Caco-2 (cell line): ENCODE measurements at regions not wholly inside any gene's neighbourhood (a gene's known extent, or its start where the extent isn't known, plus 50 kb on each side); places are given as distances from the start of the nearest gene placed in this dataset.

Experiments used
- BruUV-seq: library from RNA; stranded (reverse); fragments of 400-500 nt; replicated peaks from 2 replicates; lab custom pipeline; 2021; lab: Mats Ljungman, UMichigan
- CTCF ChIA-PET: fragments of 300-600 bp; sonication (Branson Sonifier 250); formaldehyde crosslinking; loops from one replicate; lab custom pipeline; 2022; ENCODE audit warnings: antibody characterized with exemption; lab: Charles Lee
- POLR2A ChIA-PET: fragments of 300-600 bp; sonication (Branson Sonifier 250); formaldehyde crosslinking; loops from one replicate; lab custom pipeline; 2022; ENCODE audit warnings: antibody characterized with exemption; lab: Charles Lee
- DNase-seq, 2 experiments: peaks; one replicate each; pipeline versions ENCODE4 v3.0.0 to v3.0.0-alpha.2; 2020 to 2022
- H3K27me3 ChIP-seq: replicated peaks from 2 replicates; pipeline ENCODE4 v1.6.0; 2011; ENCODE audit warnings: low read length; ENCODE audit not compliant: control insufficient read depth, insufficient read depth
- H3K36me3 ChIP-seq: 2 replicates; pipeline ENCODE4 v1.5.1; 2011; ENCODE audit warnings: low read length; ENCODE audit not compliant: control insufficient read depth, insufficient read depth
- H3K4me1 ChIP-seq: fragments of 250-450 bp; sonication (Bioruptor Pico); 2 replicates; pipeline ENCODE4 v1.5.1; 2020; ENCODE audit warnings: mild to moderate bottlenecking
- H3K4me3 ChIP-seq: 2 replicates; pipeline ENCODE4 v1.5.1; 2011; ENCODE audit warnings: low read depth, mild to moderate bottlenecking, control low read depth, low read length
- H3K9me3 ChIP-seq: fragments of 250-450 bp; sonication (Bioruptor Pico); 2 replicates; pipeline ENCODE4 v1.5.1; 2020; ENCODE audit warnings: mild to moderate bottlenecking, moderate library complexity
- H3K27ac Mint-ChIP-seq: one replicate; pipeline ENCODE4 v1.8.0; 2022; ENCODE audit warnings: mixed read lengths; ENCODE audit not compliant: unreplicated experiment
- H3K27me3 Mint-ChIP-seq: one replicate; pipeline ENCODE4 v1.8.0; 2022; ENCODE audit warnings: mixed read lengths; ENCODE audit not compliant: insufficient read depth, unreplicated experiment
- H3K36me3 Mint-ChIP-seq: one replicate; pipeline ENCODE4 v1.8.0; 2022; ENCODE audit warnings: mild to moderate bottlenecking, mixed read lengths; ENCODE audit not compliant: insufficient read depth, unreplicated experiment
- H3K4me1 Mint-ChIP-seq: one replicate; pipeline ENCODE4 v1.8.0; 2022; ENCODE audit warnings: low read depth, mixed read lengths; ENCODE audit not compliant: unreplicated experiment
- H3K4me3 Mint-ChIP-seq: one replicate; pipeline ENCODE4 v1.8.0; 2022; ENCODE audit warnings: mild to moderate bottlenecking, moderate library complexity, mixed read lengths; ENCODE audit not compliant: unreplicated experiment
- H3K9me3 Mint-ChIP-seq: one replicate; pipeline ENCODE4 v1.8.0; 2022; ENCODE audit warnings: mixed read lengths; ENCODE audit not compliant: unreplicated experiment
- CTCF ChIP-seq, 2 experiments: fragments of 200-600 bp in 1 of 2; IDR thresholded peaks; 1 replicate in 1 of 2; 2 replicates in 1 of 2; pipeline versions ENCODE4 v1.5.1 to v1.8.0; 2011 to 2022; ENCODE audit warnings: antibody characterized with exemption in 1 of 2, control low read depth in 1 of 2, inconsistent platforms in 1 of 2, low read depth in 1 of 2, low read length in 1 of 2, mild to moderate bottlenecking in 1 of 2, moderate library complexity in 1 of 2; ENCODE audit not compliant: insufficient read depth in 1 of 2, severe bottlenecking in 1 of 2, unreplicated experiment in 1 of 2
- intact Hi-C: fragments of 100-400 bp; cut with micrococcal nuclease; formaldehyde crosslinking; loops from one replicate; pipeline ENCODE4 v1.10.0; 2022; ENCODE audit not compliant: unreplicated experiment

- Histone ChIP-seq H3K36me3 (no peaks in the 10 kb centered on the region), H3K4me1 (no peaks in the 10 kb centered on the region), H3K27me3 (no peaks in the 10 kb centered on the region), H3K4me3 (no peak overlapping the region), H3K9me3 (no peaks in the 10 kb centered on the region)
- Mint-ChIP-seq H3K9me3 (no peaks in the 10 kb centered on the region), H3K4me3 (no peak overlapping the region), H3K27ac (no peak overlapping the region), H3K27me3 (no peaks in the 10 kb centered on the region), H3K36me3 (no peaks in the 10 kb centered on the region), H3K4me1 (no peaks in the 10 kb centered on the region)
- no peak for TF ChIP-seq CTCF (IDR thresholded peaks at IDR 0.05; ENCODE audit: insufficient read depth in 1 of 2, low read depth in 1 of 2, low read length in 1 of 2, severe bottlenecking in 1 of 2, unreplicated experiment in 1 of 2)
- no TSS peak for BruUV-seq
- CTCF ChIA-PET: no interaction called here
- no peak for DNase-seq
- POLR2A ChIA-PET: no interaction called here
- intact Hi-C loops: no loop called here
Observed at GRCh38 chr1:57901208-57901919, 477.5 kb upstream of the DAB1 start.

- Mint-ChIP-seq H3K36me3 (no peaks in the 10 kb centered on the region), H3K27me3 (no peaks in the 10 kb centered on the region), H3K4me3 (no peak overlapping the region), H3K9me3 (no peaks in the 10 kb centered on the region), H3K4me1 (no peaks in the 10 kb centered on the region), H3K27ac (no peak overlapping the region)
- BruUV-seq: no TSS peak
- DNase-seq: no peak
- Histone ChIP-seq H3K4me3 (no peak overlapping the region), H3K36me3 (no peaks in the 10 kb centered on the region), H3K4me1 (no peaks in the 10 kb centered on the region), H3K27me3 (no peaks in the 10 kb centered on the region), H3K9me3 (no peaks in the 10 kb centered on the region)
- TF ChIP-seq CTCF (IDR thresholded peaks at IDR 0.05; ENCODE audit: insufficient read depth in 1 of 2, low read depth in 1 of 2, low read length in 1 of 2, severe bottlenecking in 1 of 2, unreplicated experiment in 1 of 2): no peak
- CTCF ChIA-PET: no interaction called here
- POLR2A ChIA-PET: no interaction called here
- intact Hi-C loops: no loop called here
Observed at GRCh38 chr1:57898531-57898930, 474.7 kb upstream of the DAB1 start.

GRCh38 chr1:57897581-57897980, 473.7 kb upstream of the DAB1 start:
- no TSS peak for BruUV-seq
- Mint-ChIP-seq H3K9me3 (no peaks in the 10 kb centered on the region), H3K4me3 (no peak overlapping the region), H3K36me3 (no peaks in the 10 kb centered on the region), H3K27ac (no peak overlapping the region), H3K27me3 (no peaks in the 10 kb centered on the region), H3K4me1 (no peaks in the 10 kb centered on the region)
- no peak for TF ChIP-seq CTCF (IDR thresholded peaks at IDR 0.05; ENCODE audit: insufficient read depth in 1 of 2, low read depth in 1 of 2, low read length in 1 of 2, severe bottlenecking in 1 of 2, unreplicated experiment in 1 of 2)
- H3K4me1 ChIP-seq: no peaks in the 10 kb centered on the region
- ChIA-PET POLR2A (no interaction called here), CTCF (no interaction called here)
- H3K9me3 ChIP-seq: no peaks in the 10 kb centered on the region
- DNase-seq: no peak
- no peak overlapping the region for H3K4me3 ChIP-seq
- intact Hi-C loops: no loop called here
- no peaks in the 10 kb centered on the region for H3K36me3 ChIP-seq
- no peaks in the 10 kb centered on the region for H3K27me3 ChIP-seq
